A673 (cell line): ENCODE measurements at regions not wholly inside any gene's neighbourhood (a gene's known extent, or its start where the extent isn't known, plus 50 kb on each side); places are given as distances from the start of the nearest gene placed in this dataset.

ENCODE experiments used
- EZH2 ChIP-seq: fragments of 200-600 bp; sonication (generic); IDR thresholded peaks from 2 replicates; pipeline ENCODE4 v1.6.1; 2017; ENCODE audit warnings: borderline replicate concordance, low read depth, mild to moderate bottlenecking, mixed read lengths, antibody characterized with exemption, low read length; ENCODE audit not compliant: poor library complexity, severe bottlenecking
- TF ChIP-seq, protein P1 (sequence below): fragments of 300-800, 200-600 bp; sonication (generic); conservative IDR thresholded peaks from 2 replicates; pipeline ENCODE4 v1.5.1; 2017; ENCODE audit warnings: low read depth, mild to moderate bottlenecking, antibody characterized with exemption, low read length, moderate library complexity, mixed read lengths

- TF ChIP-seq, protein P1, sequence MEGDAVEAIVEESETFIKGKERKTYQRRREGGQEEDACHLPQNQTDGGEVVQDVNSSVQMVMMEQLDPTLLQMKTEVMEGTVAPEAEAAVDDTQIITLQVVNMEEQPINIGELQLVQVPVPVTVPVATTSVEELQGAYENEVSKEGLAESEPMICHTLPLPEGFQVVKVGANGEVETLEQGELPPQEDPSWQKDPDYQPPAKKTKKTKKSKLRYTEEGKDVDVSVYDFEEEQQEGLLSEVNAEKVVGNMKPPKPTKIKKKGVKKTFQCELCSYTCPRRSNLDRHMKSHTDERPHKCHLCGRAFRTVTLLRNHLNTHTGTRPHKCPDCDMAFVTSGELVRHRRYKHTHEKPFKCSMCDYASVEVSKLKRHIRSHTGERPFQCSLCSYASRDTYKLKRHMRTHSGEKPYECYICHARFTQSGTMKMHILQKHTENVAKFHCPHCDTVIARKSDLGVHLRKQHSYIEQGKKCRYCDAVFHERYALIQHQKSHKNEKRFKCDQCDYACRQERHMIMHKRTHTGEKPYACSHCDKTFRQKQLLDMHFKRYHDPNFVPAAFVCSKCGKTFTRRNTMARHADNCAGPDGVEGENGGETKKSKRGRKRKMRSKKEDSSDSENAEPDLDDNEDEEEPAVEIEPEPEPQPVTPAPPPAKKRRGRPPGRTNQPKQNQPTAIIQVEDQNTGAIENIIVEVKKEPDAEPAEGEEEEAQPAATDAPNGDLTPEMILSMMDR: peak; percentile 59
- TF ChIP-seq EZH2: no peak
These were observed 209.3 kb downstream of the SLC4A3 start for GRCh38 chr2:219836647-219837177.
